HEK293 (cell line): ENCODE measurements at regions not wholly inside any gene's neighbourhood (a gene's known extent, or its start where the extent isn't known, plus 50 kb on each side); places are given as distances from the start of the nearest gene placed in this dataset.

Experiments used
- CTCF ChIA-PET: fragments of 350-600 bp; formaldehyde crosslinking; extraction: SDS; loops from one replicate; lab custom pipeline; 2021; ENCODE audit warnings: antibody characterized with exemption; lab: Yijun Ruan, JAX
- POLR2A ChIA-PET: fragments of 300-600 bp; formaldehyde crosslinking; extraction: SDS; loops from one replicate; lab custom pipeline; 2020; ENCODE audit warnings: antibody characterized with exemption, inconsistent platforms; lab: Yijun Ruan, JAX
- H3K27ac ChIP-seq: fragments of 200-500 bp; sonication (Bioruptor generic); 2 replicates; pipeline ENCODE4 v1.5.1; 2014; ENCODE audit warnings: low read depth, low read length, control low read depth, inconsistent platforms; ENCODE audit errors: extremely low read depth
- H3K36me3 ChIP-seq, 2 experiments: fragments of 200-500 bp in 1 of 2; sonication (Bioruptor generic) in 1 of 2; 1 replicate in 1 of 2; 2 replicates in 1 of 2; pipeline ENCODE4 v1.5.1; 2014 to 2017; ENCODE audit warnings: inconsistent platforms in 2 of 2, low read length in 2 of 2; ENCODE audit not compliant: control insufficient read depth in 2 of 2, insufficient read depth in 1 of 2
- H3K4me1 ChIP-seq: fragments of 200-500 bp; sonication (Bioruptor generic); 2 replicates; pipeline ENCODE4 v1.5.1; 2014; ENCODE audit warnings: mild to moderate bottlenecking, low read length, inconsistent platforms; ENCODE audit not compliant: control insufficient read depth, insufficient read depth
- H3K4me3 ChIP-seq: 2 replicates; pipeline ENCODE4 v1.5.1; 2011; ENCODE audit warnings: low read depth, mild to moderate bottlenecking, control low read depth, low read length, moderate library complexity
- H3K9me3 ChIP-seq: fragments of 200-500 bp; sonication (Bioruptor generic); 2 replicates; pipeline ENCODE4 v1.5.1; 2014; ENCODE audit warnings: low read depth, low read length, inconsistent platforms; ENCODE audit not compliant: control insufficient read depth, insufficient read depth
- AEBP2 ChIP-seq: fragments of 450-650 bp; formaldehyde crosslinking; IDR thresholded peaks from 2 replicates; pipeline ENCODE4 v1.5.1; 2016; ENCODE audit warnings: missing biosample characterization, missing genetic modification characterization, borderline replicate concordance
- EGR2 ChIP-seq: fragments of 450-650 bp; formaldehyde crosslinking; IDR thresholded peaks from 2 replicates; pipeline ENCODE4 v1.5.1; 2016; ENCODE audit warnings: low read depth, missing biosample characterization, missing genetic modification characterization
- GLI2 ChIP-seq: fragments of 450-650 bp; formaldehyde crosslinking; IDR thresholded peaks from 2 replicates; pipeline ENCODE4; 2017; ENCODE audit warnings: missing biosample characterization, missing genetic modification characterization, low read depth, borderline replicate concordance
- HOXA7 ChIP-seq: sonication (generic); formaldehyde crosslinking; IDR thresholded peaks from 2 replicates; pipeline ENCODE4 v1.8.1; 2022; ENCODE audit warnings: missing genetic modification reagents, borderline replicate concordance
- HOXC10 ChIP-seq: sonication (generic); formaldehyde crosslinking; IDR thresholded peaks from 2 replicates; pipeline ENCODE4 v1.8.1; 2023; ENCODE audit warnings: mild to moderate bottlenecking, missing genetic modification reagents
- MEIS1 ChIP-seq: sonication (generic); formaldehyde crosslinking; IDR thresholded peaks from 2 replicates; pipeline ENCODE4 v1.8.1; 2022; ENCODE audit warnings: missing genetic modification reagents, mild to moderate bottlenecking, borderline replicate concordance
- ZBTB17 ChIP-seq: fragments of 450-650 bp; formaldehyde crosslinking; IDR thresholded peaks from 2 replicates; pipeline ENCODE4 v1.5.1; 2016; ENCODE audit warnings: missing biosample characterization, missing genetic modification characterization
- ZFP37 ChIP-seq: fragments of 450-650 bp; formaldehyde crosslinking; IDR thresholded peaks from 2 replicates; pipeline ENCODE4 v1.5.1; 2016; ENCODE audit warnings: missing biosample characterization, missing genetic modification characterization
- ZNF146 ChIP-seq: fragments of 450-650 bp; formaldehyde crosslinking; IDR thresholded peaks from 2 replicates; pipeline ENCODE4 v1.5.1; 2016; ENCODE audit warnings: missing biosample characterization, missing genetic modification characterization
- ZNF184 ChIP-seq: fragments of 450-650 bp; IDR thresholded peaks from 2 replicates; pipeline ENCODE4 v1.5.1; 2018; ENCODE audit warnings: missing biosample characterization, mild to moderate bottlenecking, missing genetic modification characterization
- ZNF223 ChIP-seq: fragments of 450-650 bp; formaldehyde crosslinking; IDR thresholded peaks from 2 replicates; pipeline ENCODE4 v1.5.1; 2016; ENCODE audit warnings: missing biosample characterization, missing genetic modification characterization
- ZNF239 ChIP-seq: fragments of 450-650 bp; formaldehyde crosslinking; IDR thresholded peaks from 2 replicates; pipeline ENCODE4 v1.5.1; 2016; ENCODE audit warnings: missing biosample characterization, missing genetic modification characterization
- ZNF24 ChIP-seq: fragments of 450-650 bp; formaldehyde crosslinking; IDR thresholded peaks from 2 replicates; pipeline ENCODE4 v1.5.1; 2016; ENCODE audit warnings: missing biosample characterization, missing genetic modification characterization
- ZNF248 ChIP-seq: fragments of 450-650 bp; formaldehyde crosslinking; IDR thresholded peaks from 2 replicates; pipeline ENCODE4 v1.5.1; 2017; ENCODE audit warnings: missing biosample characterization, missing genetic modification characterization
- ZNF324 ChIP-seq: fragments of 450-650 bp; formaldehyde crosslinking; IDR thresholded peaks from 2 replicates; pipeline ENCODE4 v1.5.1; 2016; ENCODE audit warnings: missing biosample characterization, missing genetic modification characterization
- ZNF335 ChIP-seq: fragments of 450-650 bp; formaldehyde crosslinking; conservative IDR thresholded peaks from 2 replicates; pipeline ENCODE4 v1.5.1; 2016; ENCODE audit warnings: missing biosample characterization, missing genetic modification characterization
- ZNF416 ChIP-seq: fragments of 450-650 bp; formaldehyde crosslinking; IDR thresholded peaks from 2 replicates; pipeline ENCODE4 v1.5.1; 2016; ENCODE audit warnings: missing biosample characterization, missing genetic modification characterization
- ZNF423 ChIP-seq: fragments of 450-650 bp; formaldehyde crosslinking; IDR thresholded peaks from 2 replicates; pipeline ENCODE4 v1.5.1; 2016; ENCODE audit warnings: missing biosample characterization, missing genetic modification characterization
- ZNF473 ChIP-seq: fragments of 450-650 bp; formaldehyde crosslinking; IDR thresholded peaks from 2 replicates; pipeline ENCODE4 v1.5.1; 2017; ENCODE audit warnings: missing biosample characterization, missing genetic modification characterization
- ZNF529 ChIP-seq: fragments of 450-650 bp; formaldehyde crosslinking; IDR thresholded peaks from 2 replicates; pipeline ENCODE4 v1.5.1; 2017; ENCODE audit warnings: missing genetic modification characterization, missing biosample characterization; ENCODE audit not compliant: insufficient replicate concordance
- ZNF555 ChIP-seq: fragments of 450-650 bp; formaldehyde crosslinking; conservative IDR thresholded peaks from 2 replicates; pipeline ENCODE4 v1.5.1; 2017; ENCODE audit warnings: missing biosample characterization, mild to moderate bottlenecking, missing genetic modification characterization, inconsistent platforms
- ZNF571 ChIP-seq: fragments of 450-650 bp; formaldehyde crosslinking; IDR thresholded peaks from 2 replicates; pipeline ENCODE4 v1.5.0; 2017; ENCODE audit warnings: missing biosample characterization, missing genetic modification characterization
- ZNF654 ChIP-seq: fragments of 450-650 bp; formaldehyde crosslinking; IDR thresholded peaks from 2 replicates; pipeline ENCODE4 v1.5.1; 2016; ENCODE audit warnings: low read depth, missing biosample characterization, missing genetic modification characterization
- ZNF660 ChIP-seq: fragments of 450-650 bp; IDR thresholded peaks from 2 replicates; pipeline ENCODE4 v1.5.1; 2018; ENCODE audit warnings: missing biosample characterization, mild to moderate bottlenecking, missing genetic modification characterization
- ZNF791 ChIP-seq: fragments of 450-650 bp; formaldehyde crosslinking; IDR thresholded peaks from 2 replicates; pipeline ENCODE4 v1.5.1; 2016; ENCODE audit warnings: missing biosample characterization, missing genetic modification characterization
- ZSCAN4 ChIP-seq: fragments of 450-650 bp; formaldehyde crosslinking; IDR thresholded peaks from 2 replicates; pipeline ENCODE4 v1.5.1; 2017; ENCODE audit warnings: missing biosample characterization, missing genetic modification characterization
- ZXDB ChIP-seq: fragments of 450-650 bp; formaldehyde crosslinking; IDR thresholded peaks from 2 replicates; pipeline ENCODE4 v1.5.1; 2016; ENCODE audit warnings: missing biosample characterization, missing genetic modification characterization

- TF ChIP-seq AEBP2 (tag by site-specific recombination) (no peak), ZBTB17 (tag by site-specific recombination) (no peak), ZNF473 (tag by site-specific recombination) (no peak), ZNF146 (tag by site-specific recombination) (no peak)
- TF ChIP-seq, all 188 proteins: peak for 0
Observed at GRCh38 chr10:80957161-80957560, 419.5 kb downstream of the SH2D4B start (continued).

GRCh38 chr10:80964179-80964578 is 426.5 kb downstream of the SH2D4B start:
- Histone ChIP-seq H3K36me3 (no peaks in the 10 kb centered on the region), H3K27ac (no peak overlapping the region), H3K4me1 (no peaks in the 10 kb centered on the region), H3K9me3 (no peaks in the 10 kb centered on the region), H3K4me3 (no peak overlapping the region)
- ChIA-PET CTCF (no interaction called here), POLR2A (no interaction called here)
- no peak for TF ChIP-seq ZFP37 (tag by site-specific recombination)
- no peak for TF ChIP-seq ZNF239 (tag by site-specific recombination)
- TF ChIP-seq EGR2 (tag by site-specific recombination): no peak
- TF ChIP-seq ZNF24 (tag by site-specific recombination): no peak
- TF ChIP-seq ZNF324 (tag by site-specific recombination): no peak
- TF ChIP-seq ZSCAN4 (tag by site-specific recombination): no peak
- TF ChIP-seq ZXDB (tag by site-specific recombination): no peak
- TF ChIP-seq ZNF184 (tag by site-specific recombination): no peak
- no peak for TF ChIP-seq ZNF416 (tag by site-specific recombination)
- TF ChIP-seq HOXC10 (CRISPR knock-in tag): no peak
- no peak for TF ChIP-seq ZNF248 (tag by site-specific recombination)
- no peak for TF ChIP-seq ZNF654 (tag by site-specific recombination)
- TF ChIP-seq HOXA7 (CRISPR knock-in tag): no peak
- no peak for TF ChIP-seq ZNF555 (tag by site-specific recombination)

GRCh38 chr10:80964955-80965614 is 427.4 kb downstream of the SH2D4B start:
- Histone ChIP-seq H3K4me3 (no peak overlapping the region), H3K36me3 (no peaks in the 10 kb centered on the region), H3K27ac (no peak overlapping the region), H3K9me3 (no peaks in the 10 kb centered on the region), H3K4me1 (no peaks in the 10 kb centered on the region)
- ChIA-PET CTCF (no interaction called here), POLR2A (no interaction called here)
- TF ChIP-seq ZNF529 (no peak), ZNF335 (no peak), MEIS1 (no peak), GLI2 (tag by site-specific recombination) (no peak), ZNF423 (tag by site-specific recombination) (no peak), ZNF791 (tag by site-specific recombination) (no peak), ZNF555 (tag by site-specific recombination) (no peak), ZNF223 (no peak), ZNF571 (tag by site-specific recombination) (no peak), ZBTB17 (tag by site-specific recombination) (no peak), ZNF660 (no peak)
